Panc1 (cell line): ENCODE measurements at regions not wholly inside any gene's neighbourhood (a gene's known extent, or its start where the extent isn't known, plus 50 kb on each side); places are given as distances from the start of the nearest gene placed in this dataset.

Experiments used
- ATAC-seq: fragments of 200-7000 bp; cut with Tn5 transposase; 2 replicates; pipeline ENCODE4 v1.9.1; 2020; ENCODE audit warnings: mild to moderate bottlenecking, moderate library complexity
- BruUV-seq: library from RNA; stranded (reverse); fragments of 400-500 nt; replicated peaks from 2 replicates; lab custom pipeline; 2021; lab: Mats Ljungman, UMichigan
- CTCF ChIA-PET: fragments of 300-600 bp; sonication (Branson Sonifier 250); formaldehyde crosslinking; loops from one replicate; lab custom pipeline; 2022; ENCODE audit warnings: antibody characterized with exemption; lab: Charles Lee
- POLR2A ChIA-PET: fragments of 300-600 bp; sonication (Branson Sonifier 250); formaldehyde crosslinking; loops from one replicate; lab custom pipeline; 2022; ENCODE audit warnings: antibody characterized with exemption; lab: Charles Lee
- DNase-seq: peaks from one replicate; pipeline ENCODE4 v3.0.0-alpha.2; 2010; ENCODE audit warnings: low read depth, low spot score
- H3K27ac ChIP-seq: 2 replicates; pipeline ENCODE4 v1.5.1; 2011; ENCODE audit warnings: mild to moderate bottlenecking, low read length, inconsistent platforms
- H3K27me3 ChIP-seq: fragments of 200-500 bp; sonication (Bioruptor generic); 2 replicates; pipeline ENCODE4 v1.6.0; 2014; ENCODE audit warnings: low read length, inconsistent platforms; ENCODE audit not compliant: control insufficient read depth, insufficient read depth
- H3K36me3 ChIP-seq: fragments of 200-500 bp; sonication (Bioruptor generic); 2 replicates; pipeline ENCODE4 v1.5.1; 2014; ENCODE audit warnings: inconsistent platforms, mild to moderate bottlenecking, low read length, moderate library complexity; ENCODE audit not compliant: control insufficient read depth, insufficient read depth
- H3K4me1 ChIP-seq: 2 replicates; pipeline ENCODE4 v1.5.1; 2011; ENCODE audit warnings: inconsistent platforms, mild to moderate bottlenecking, low read length, moderate library complexity; ENCODE audit not compliant: control insufficient read depth, insufficient read depth
- H3K4me3 ChIP-seq, 2 experiments: 2 replicates each; pipeline ENCODE4 v1.5.1; 2011 to 2012; ENCODE audit warnings: low read depth in 2 of 2, low read length in 2 of 2, mild to moderate bottlenecking in 2 of 2, inconsistent platforms in 1 of 2, moderate library complexity in 1 of 2
- H3K9me3 ChIP-seq: fragments of 200-500 bp; sonication (Bioruptor generic); 2 replicates; pipeline ENCODE4 v1.5.1; 2014; ENCODE audit warnings: low read depth, mild to moderate bottlenecking, inconsistent platforms, low read length, moderate library complexity; ENCODE audit not compliant: control insufficient read depth, insufficient read depth
- CTCF ChIP-seq: fragments of 450-650 bp; IDR thresholded peaks from 2 replicates; pipeline ENCODE4 v1.5.1; 2017; ENCODE audit warnings: mild to moderate bottlenecking
- POLR2AphosphoS5 ChIP-seq: IDR thresholded peaks from 2 replicates; pipeline ENCODE4 v1.6.1; 2012; ENCODE audit warnings: mild to moderate bottlenecking, low read depth, low read length, moderate library complexity
- REST ChIP-seq, 2 experiments: IDR thresholded peaks; 2 replicates each; pipeline ENCODE4 v1.6.1; 2011 to 2012; ENCODE audit warnings: low read depth in 2 of 2, control low read depth in 1 of 2, low read length in 1 of 2, mild to moderate bottlenecking in 1 of 2, moderate library complexity in 1 of 2; ENCODE audit not compliant: insufficient read depth in 1 of 2
- SIN3A ChIP-seq: IDR thresholded peaks from 2 replicates; pipeline ENCODE4 v1.6.1; 2012; ENCODE audit warnings: low read depth, mild to moderate bottlenecking, low read length, moderate library complexity, borderline replicate concordance; ENCODE audit not compliant: insufficient read depth
- TCF7L2 ChIP-seq: IDR thresholded peaks from 2 replicates; pipeline ENCODE4 v1.6.1; 2011; ENCODE audit warnings: mild to moderate bottlenecking, low read depth, low read length, inconsistent platforms
- in situ Hi-C: cut with HindIII; loops from 2 replicates; pipeline ENCODE4 v1.10.0; 2016; ENCODE audit warnings: low sequenced_read_pairs, low pct_unique_long_range_greater_than_20kb
- intact Hi-C: fragments of 100-400 bp; cut with micrococcal nuclease; formaldehyde crosslinking; loops from one replicate; pipeline ENCODE4 v1.10.0; 2022; ENCODE audit not compliant: unreplicated experiment

- in situ Hi-C loops (no loop called here), intact Hi-C loops (no loop called here)
- no TSS peak for BruUV-seq
- no peaks in the 10 kb centered on the region for H3K27me3 ChIP-seq
- DNase-seq: no peak
- H3K27ac ChIP-seq: no peak overlapping the region
- ChIA-PET CTCF (no interaction called here), POLR2A (interaction anchor here (0.6 kb wide), 1 partner anchor 965 kb away, joined by 4 read pairs; no protein-coding TSS in a partner anchor)
- H3K9me3 ChIP-seq: no peaks in the 10 kb centered on the region
- H3K4me3 ChIP-seq: no peak overlapping the region
- no peaks in the 10 kb centered on the region for H3K36me3 ChIP-seq
- H3K4me1 ChIP-seq: no peaks in the 10 kb centered on the region
- ATAC-seq: no peak
- TF ChIP-seq POLR2AphosphoS5 (no peak), REST (IDR thresholded peaks at IDR 0.05; ENCODE audit: insufficient read depth in 1 of 2, low read depth in 2 of 2, low read length in 1 of 2) (no peak), SIN3A (no peak), CTCF (no peak), TCF7L2 (no peak)
Measured at GRCh38 chr3:13140596-13140995, 67.4 kb upstream of the IQSEC1 start.

GRCh38 chr3:13139471-13140065 is 66.3 kb upstream of the IQSEC1 start:
- H3K4me1 ChIP-seq: no peaks in the 10 kb centered on the region
- H3K9me3 ChIP-seq: no peaks in the 10 kb centered on the region
- CTCF ChIA-PET: no interaction called here
- intact Hi-C loops (no loop called here), in situ Hi-C loops (no loop called here)
- H3K4me3 ChIP-seq: no peak overlapping the region
- BruUV-seq: no TSS peak
- no peak for DNase-seq
- no peak for TF ChIP-seq REST (IDR thresholded peaks at IDR 0.05; ENCODE audit: insufficient read depth in 1 of 2, low read depth in 2 of 2, low read length in 1 of 2)
- no peak for TF ChIP-seq SIN3A
- POLR2A ChIA-PET: interaction anchor here (0.6 kb wide), 1 partner anchor 87 kb away, joined by 4 read pairs; no protein-coding TSS in a partner anchor
- no peak overlapping the region for H3K27ac ChIP-seq
- no peaks in the 10 kb centered on the region for H3K36me3 ChIP-seq
- ATAC-seq: no peak
- H3K27me3 ChIP-seq: no peaks in the 10 kb centered on the region
